VCaP (cell line): ENCODE measurements at regions not wholly inside any gene's neighbourhood (a gene's known extent, or its start where the extent isn't known, plus 50 kb on each side); places are given as distances from the start of the nearest gene placed in this dataset.
"Not testable (repeated sequence)": the region's sequence is repeated elsewhere in the genome, so short reads cannot be mapped to it uniquely, and the experiment has no call there.

ENCODE experiments used
- H3K27ac ChIP-seq: fragments of 450-650 bp; 2 replicates; pipeline ENCODE4 v1.5.1; 2017
- CTCF ChIP-seq: fragments of 450-650 bp; conservative IDR thresholded peaks from 2 replicates; pipeline ENCODE4 v1.5.1; 2017; ENCODE audit warnings: mild to moderate bottlenecking, moderate library complexity

- TF ChIP-seq CTCF: no peak
- H3K27ac ChIP-seq: no peak overlapping the region
Observed at GRCh38 chr12:59317598-59317997, 278.2 kb upstream of the SLC16A7 start.

- H3K27ac ChIP-seq: no peak overlapping the region
- TF ChIP-seq CTCF: no peak
Observed at GRCh38 chr12:59316938-59317337, 278.9 kb upstream of the SLC16A7 start.

GRCh38 chr12:59316354-59316753, 279.5 kb upstream of the SLC16A7 start:
- not testable (repeated sequence) for H3K27ac ChIP-seq

- no peak for TF ChIP-seq CTCF
- H3K27ac ChIP-seq: no peak overlapping the region
Observed at GRCh38 chr12:59314209-59314608, 281.6 kb upstream of the SLC16A7 start.

- TF ChIP-seq CTCF: no peak
- no peak overlapping the region for H3K27ac ChIP-seq
Observed at GRCh38 chr12:59304077-59304721, 291.6 kb upstream of the SLC16A7 start.

- H3K27ac ChIP-seq: no peak overlapping the region
- no peak for TF ChIP-seq CTCF
Observed at GRCh38 chr12:59298296-59298695, 297.5 kb upstream of the SLC16A7 start.

GRCh38 chr12:59294221-59294620, 301.6 kb upstream of the SLC16A7 start:
- no peak overlapping the region for H3K27ac ChIP-seq
- TF ChIP-seq CTCF: no peak

- TF ChIP-seq CTCF: no peak
Observed at GRCh38 chr12:59282999-59283398, 312.8 kb upstream of the SLC16A7 start.

GRCh38 chr12:59273561-59273960, 322.3 kb upstream of the SLC16A7 start:
- not testable (repeated sequence) for H3K27ac ChIP-seq

More at GRCh38 chr12:59282999-59283398, 312.8 kb upstream of the SLC16A7 start:
- H3K27ac ChIP-seq: no peak overlapping the region
